Lower leg skin (tissue), 3 donors: ENCODE measurements at regions not wholly inside any gene's neighbourhood (a gene's known extent, or its start where the extent isn't known, plus 50 kb on each side); places are given as distances from the start of the nearest gene placed in this dataset.

Source experiments
- CTCF ChIP-seq, 3 donors: fragments of 450-650 bp; IDR thresholded peaks; one replicate each; pipeline ENCODE4 v1.5.1; 2016; ENCODE audit warnings: antibody characterized with exemption in 3 of 3, mild to moderate bottlenecking in 3 of 3, moderate library complexity in 2 of 3
- POLR2A ChIP-seq, 2 donors: fragments of 450-650 bp; IDR thresholded peaks; one replicate each; pipeline ENCODE4 v1.6.1; 2016 to 2017; ENCODE audit warnings: antibody characterized with exemption in 2 of 2, mild to moderate bottlenecking in 1 of 2, moderate library complexity in 1 of 2

- TF ChIP-seq CTCF (IDR thresholded peaks at IDR 0.05) (no peak), POLR2A (IDR thresholded peaks at IDR 0.05) (no peak)
Measured at GRCh38 chr12:107404981-107405380, 280.6 kb upstream of the PWP1 start.
